ENCODE measurements at regions not wholly inside any gene's neighbourhood (a gene's known extent, or its start where the extent isn't known, plus 50 kb on each side); places are given as distances from the start of the nearest gene placed in this dataset.

GRCh38 chr18:27715751-27716150 is 461.2 kb downstream of the CDH2 start:
- in situ Hi-C loops (cut with MboI; ENCODE audit: low pct_ligation_motif_present in 1 of 4, low pct_unique_long_range_greater_than_20kb in 1 of 4, low sequenced_read_pairs in 3 of 4) (no loop called here), intact Hi-C loops (cut with DNase I; ENCODE audit: low total_unique reads) (no loop called here)
- Histone ChIP-seq H3K36me3 (no peaks in the 10 kb centered on the region), H3K9me3 (no peaks in the 10 kb centered on the region), H3K27ac (no peak overlapping the region), H3K27me3 (no peaks in the 10 kb centered on the region), H3K4me3 (no peak overlapping the region), H3K4me1 (no peaks in the 10 kb centered on the region)
- WGBS, 2 donors (ENCODE audit: low coverage in 1 of 2) = 69 to 72% methylated on average over 2 to 3 of the region's 3 CpGs
- no peak for DNase-seq
- TF ChIP-seq EP300 (IDR thresholded peaks at IDR 0.05; ENCODE audit: low read depth) (no peak), POLR2AphosphoS5 (IDR thresholded peaks at IDR 0.05) (no peak), CTCF (IDR thresholded peaks at IDR 0.05) (no peak), POLR2A (IDR thresholded peaks at IDR 0.05) (no peak)

- in situ Hi-C loops (cut with MboI; ENCODE audit: low pct_ligation_motif_present in 1 of 4, low pct_unique_long_range_greater_than_20kb in 1 of 4, low sequenced_read_pairs in 3 of 4) = no loop called here
- no peaks in the 10 kb centered on the region for H3K27me3 ChIP-seq
- no peaks in the 10 kb centered on the region for H3K9me3 ChIP-seq
- H3K27ac ChIP-seq = no peak overlapping the region
- intact Hi-C loops (cut with DNase I; ENCODE audit: low total_unique reads) = no loop called here
- 62 to 81% methylated on average over 3 of the region's 3 CpGs for WGBS, 2 donors (ENCODE audit: low coverage in 1 of 2)
- H3K4me3 ChIP-seq = no peak overlapping the region
- no peak for DNase-seq
- no peaks in the 10 kb centered on the region for H3K36me3 ChIP-seq
- no peaks in the 10 kb centered on the region for H3K4me1 ChIP-seq
- TF ChIP-seq POLR2A (IDR thresholded peaks at IDR 0.05) (no peak), EP300 (IDR thresholded peaks at IDR 0.05; ENCODE audit: low read depth) (no peak), CTCF (IDR thresholded peaks at IDR 0.05) (no peak), POLR2AphosphoS5 (IDR thresholded peaks at IDR 0.05) (no peak)
These were observed 463.2 kb downstream of the CDH2 start for GRCh38 chr18:27713738-27714095.

GRCh38 chr18:27713037-27713737 is 463.7 kb downstream of the CDH2 start:
- intact Hi-C loops (cut with DNase I; ENCODE audit: low total_unique reads) (no loop called here), in situ Hi-C loops (cut with MboI; ENCODE audit: low pct_ligation_motif_present in 1 of 4, low pct_unique_long_range_greater_than_20kb in 1 of 4, low sequenced_read_pairs in 3 of 4) (no loop called here)

GRCh38 chr18:27712066-27712465 is 464.9 kb downstream of the CDH2 start:
- no peaks in the 10 kb centered on the region for H3K27me3 ChIP-seq
- TF ChIP-seq CTCF (IDR thresholded peaks at IDR 0.05) (no peak), POLR2A (IDR thresholded peaks at IDR 0.05) (no peak), POLR2AphosphoS5 (IDR thresholded peaks at IDR 0.05) (no peak), EP300 (IDR thresholded peaks at IDR 0.05; ENCODE audit: low read depth) (no peak)
- intact Hi-C loops (cut with DNase I; ENCODE audit: low total_unique reads) = no loop called here
- H3K27ac ChIP-seq = no peak overlapping the region
- whole genome bisulfite sequencing, 2 donors (ENCODE audit: low coverage in 1 of 2) = 14 to 41% methylated on average over 2 of the region's 2 CpGs
- H3K36me3 ChIP-seq = no peaks in the 10 kb centered on the region
- H3K4me1 ChIP-seq = no peaks in the 10 kb centered on the region
- DNase-seq = no peak
- H3K4me3 ChIP-seq = no peak overlapping the region
- in situ Hi-C loops (cut with MboI; ENCODE audit: low pct_ligation_motif_present in 1 of 4, low pct_unique_long_range_greater_than_20kb in 1 of 4, low sequenced_read_pairs in 3 of 4) = no loop called here
- H3K9me3 ChIP-seq = no peaks in the 10 kb centered on the region

More at GRCh38 chr18:27713037-27713737, 463.7 kb downstream of the CDH2 start:
- H3K36me3 ChIP-seq = no peaks in the 10 kb centered on the region
- H3K27me3 ChIP-seq = no peaks in the 10 kb centered on the region
- H3K4me1 ChIP-seq = no peaks in the 10 kb centered on the region
- TF ChIP-seq POLR2A (IDR thresholded peaks at IDR 0.05) (no peak), EP300 (IDR thresholded peaks at IDR 0.05; ENCODE audit: low read depth) (no peak), POLR2AphosphoS5 (IDR thresholded peaks at IDR 0.05) (no peak), CTCF (IDR thresholded peaks at IDR 0.05) (no peak)
- no peak for DNase-seq
- WGBS, 2 donors (ENCODE audit: low coverage in 1 of 2) = 38 to 67% methylated on average over 2 of the region's 2 CpGs
- no peak overlapping the region for H3K27ac ChIP-seq
- no peaks in the 10 kb centered on the region for H3K9me3 ChIP-seq
- no peak overlapping the region for H3K4me3 ChIP-seq
